Endothelial cell of umbilical vein (primary cell): ENCODE measurements at regions not wholly inside any gene's neighbourhood (a gene's known extent, or its start where the extent isn't known, plus 50 kb on each side); places are given as distances from the start of the nearest gene placed in this dataset.

Source experiments
- BruUV-seq: library from RNA; stranded (reverse); fragments of 400-500 nt; replicated peaks from 2 replicates; lab custom pipeline; 2021; lab: Mats Ljungman, UMichigan
- CTCF ChIA-PET: fragments of 300-600, 350-600 bp; sonication (Branson Sonifier 250); formaldehyde crosslinking; loops from one replicate; lab custom pipeline; 2021; ENCODE audit warnings: antibody characterized with exemption, inconsistent platforms; lab: Charles Lee
- POLR2A ChIA-PET: fragments of 300-600, 350-600 bp; sonication (Branson Sonifier 250); formaldehyde crosslinking; loops from one replicate; lab custom pipeline; 2021; ENCODE audit warnings: antibody characterized with exemption, inconsistent platforms; lab: Charles Lee
- DNase-seq: peaks from one replicate; pipeline ENCODE4 v3.0.0-alpha.2; 2011; ENCODE audit warnings: low read depth, low spot score
- FAIRE-seq: peaks from 2 replicates; lab custom pipeline; 2011; peaks lifted over from hg19 to GRCh38; lab: Jason Lieb, UNC
- H2AFZ ChIP-seq: 2 replicates; pipeline ENCODE4 v1.6.0; 2012; ENCODE audit warnings: low read depth, low read length, control low read depth, inconsistent platforms
- H3K27ac ChIP-seq: 2 replicates; pipeline ENCODE4 v1.5.1; 2011; ENCODE audit warnings: low read depth, mild to moderate bottlenecking, control low read depth, low read length, moderate library complexity; ENCODE audit not compliant: insufficient read depth
- H3K27me3 ChIP-seq, 2 experiments: 2 replicates each; pipeline versions ENCODE4 v1.6.0 to v1.6.1; 2011; ENCODE audit warnings: low read length in 2 of 2, mixed read lengths in 1 of 2; ENCODE audit not compliant: control insufficient read depth in 2 of 2, insufficient read depth in 2 of 2
- H3K36me3 ChIP-seq, 2 experiments: 2 replicates in 1 of 2; 3 replicates in 1 of 2; pipeline ENCODE4 v1.5.1; 2011; ENCODE audit warnings: low read length in 2 of 2, mild to moderate bottlenecking in 1 of 2, moderate library complexity in 1 of 2; ENCODE audit not compliant: control insufficient read depth in 2 of 2, insufficient read depth in 2 of 2; ENCODE audit errors: extremely low read depth in 1 of 2
- H3K4me1 ChIP-seq: 3 replicates; pipeline ENCODE4 v1.5.1; 2011; ENCODE audit warnings: mild to moderate bottlenecking, low read length; ENCODE audit not compliant: control insufficient read depth, insufficient read depth; ENCODE audit errors: extremely low read depth
- H3K4me2 ChIP-seq: 2 replicates; pipeline ENCODE4 v1.6.1; 2011; ENCODE audit warnings: low read length, control low read depth, mixed read lengths; ENCODE audit not compliant: insufficient read depth
- H3K4me3 ChIP-seq, 3 experiments: fragments of 200-600 bp in 1 of 3; sonication (generic), shearing (Covaris generic) in 1 of 3; replicated peaks in 1 of 3; 2 replicates each; pipeline ENCODE4 v1.5.1; 2011 to 2016; ENCODE audit warnings: control low read depth in 3 of 3, low read length in 3 of 3, mild to moderate bottlenecking in 2 of 3, inconsistent platforms in 1 of 3, low read depth in 1 of 3, moderate library complexity in 1 of 3; ENCODE audit not compliant: insufficient read depth in 1 of 3
- H3K79me2 ChIP-seq: 2 replicates; pipeline ENCODE4 v1.6.0; 2012; ENCODE audit warnings: low read length, inconsistent platforms; ENCODE audit not compliant: control insufficient read depth, insufficient read depth
- H3K9ac ChIP-seq: replicated peaks from 2 replicates; pipeline ENCODE3; 2011; ENCODE audit warnings: low read length, control low read depth; ENCODE audit not compliant: insufficient read depth; ENCODE audit errors: extremely low read depth
- H3K9me1 ChIP-seq: replicated peaks from 3 replicates; pipeline ENCODE4 v1.6.0; 2011; ENCODE audit warnings: mild to moderate bottlenecking, low read length; ENCODE audit not compliant: control insufficient read depth, insufficient read depth; ENCODE audit errors: extremely low read depth
- H3K9me3 ChIP-seq: replicated peaks from 2 replicates; pipeline ENCODE4 v1.5.1; 2012; ENCODE audit warnings: low read length, inconsistent platforms; ENCODE audit not compliant: control insufficient read depth, insufficient read depth
- H4K20me1 ChIP-seq: replicated peaks from 2 replicates; pipeline ENCODE3; 2011; ENCODE audit warnings: mild to moderate bottlenecking, low read length; ENCODE audit not compliant: control insufficient read depth, insufficient read depth; ENCODE audit errors: extremely low read depth
- EZH2 ChIP-seq: IDR thresholded peaks from 2 replicates; pipeline ENCODE4 v1.6.1; 2012; ENCODE audit warnings: borderline replicate concordance, low read depth, mild to moderate bottlenecking, moderate library complexity, low read length, inconsistent platforms; ENCODE audit not compliant: severe bottlenecking
- FOS ChIP-seq: IDR thresholded peaks from 2 replicates; pipeline ENCODE4 v1.6.1; 2011; ENCODE audit warnings: mild to moderate bottlenecking, low read length, moderate library complexity, borderline replicate concordance; ENCODE audit not compliant: insufficient read depth
- GATA2 ChIP-seq: IDR thresholded peaks from 2 replicates; pipeline ENCODE4 v1.7.0; 2011; ENCODE audit warnings: low read depth, mild to moderate bottlenecking, moderate library complexity, mixed read lengths, low read length; ENCODE audit not compliant: insufficient read length, insufficient read depth
- JUN ChIP-seq: IDR thresholded peaks from 2 replicates; pipeline ENCODE4 v1.6.1; 2011; ENCODE audit warnings: borderline replicate concordance, low read depth; ENCODE audit not compliant: insufficient read length, insufficient read depth
- MYC ChIP-seq: IDR thresholded peaks from one replicate; pipeline ENCODE4 v1.6.1; 2011; ENCODE audit warnings: mild to moderate bottlenecking, low read depth, low read length
- POLR2A ChIP-seq: IDR thresholded peaks from 2 replicates; pipeline ENCODE4 v1.6.1; 2012; ENCODE audit warnings: low read depth, mild to moderate bottlenecking, control low read depth, low read length
- POLR2AphosphoS5 ChIP-seq: IDR thresholded peaks from 2 replicates; pipeline ENCODE4 v1.6.1; 2012; ENCODE audit warnings: low read depth, mild to moderate bottlenecking, control low read depth, low read length, moderate library complexity; ENCODE audit not compliant: insufficient read depth
- dilution Hi-C: fragments of 300-500 bp; cut with MboI; formaldehyde crosslinking; loops from one replicate; pipeline ENCODE4 v1.15.0; 2019; ENCODE audit warnings: low sequenced_read_pairs; ENCODE audit not compliant: extremely low pct_ligation_motif_present
- intact Hi-C: fragments of 100-400 bp; cut with micrococcal nuclease; formaldehyde crosslinking; loops from one replicate; pipeline ENCODE4 v1.10.0; 2022
- TF ChIP-seq, protein P1 (sequence below): IDR thresholded peaks from 2 replicates; pipeline ENCODE4 v1.6.1; 2011; ENCODE audit not compliant: insufficient read depth, insufficient read length
- TF ChIP-seq, protein P2 (sequence below), 2 donors: IDR thresholded peaks; 1 replicate in 1 of 2; 2 replicates in 1 of 2; pipeline ENCODE4 v1.5.1; 2011; ENCODE audit warnings: low read length in 2 of 2, mild to moderate bottlenecking in 2 of 2, moderate library complexity in 2 of 2, control low read depth in 1 of 2, inconsistent platforms in 1 of 2, low read depth in 1 of 2; ENCODE audit not compliant: insufficient read depth in 1 of 2; ENCODE audit errors: extremely low read depth in 1 of 2

DNA sequence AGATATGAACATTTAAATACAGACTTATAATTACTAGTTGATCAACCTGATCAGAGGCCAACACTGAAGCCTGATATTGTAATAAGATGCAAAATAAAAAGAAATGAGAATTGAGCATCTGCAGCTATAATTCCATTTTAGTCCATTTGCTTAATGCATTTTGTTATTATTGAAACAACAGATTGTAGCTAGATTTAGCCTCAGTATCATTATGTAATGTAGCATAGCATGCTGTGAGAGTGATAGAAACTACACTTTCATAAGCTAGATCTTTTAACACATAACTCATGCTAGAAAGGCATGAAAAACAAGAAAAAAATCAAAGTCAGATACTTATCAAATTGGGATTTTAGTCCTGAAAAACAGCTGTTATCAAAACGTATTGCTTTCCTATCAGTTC lies 292.7 kb upstream of the ADARB2 start:
- intact Hi-C loops (no loop called here), dilution Hi-C loops (no loop called here)
- CTCF ChIA-PET: no interaction called here

More for the DNA sequence above, 292.7 kb upstream of the ADARB2 start:
- no peak overlapping the region for H3K9ac ChIP-seq
- peaks cover 2% of the 10 kb centered on the region for H3K9me3 ChIP-seq
- no peaks in the 10 kb centered on the region for H3K9me1 ChIP-seq
- TF ChIP-seq POLR2A: no peak
- TF ChIP-seq MYC: no peak
- no peak for TF ChIP-seq JUN
- TF ChIP-seq, protein P1, sequence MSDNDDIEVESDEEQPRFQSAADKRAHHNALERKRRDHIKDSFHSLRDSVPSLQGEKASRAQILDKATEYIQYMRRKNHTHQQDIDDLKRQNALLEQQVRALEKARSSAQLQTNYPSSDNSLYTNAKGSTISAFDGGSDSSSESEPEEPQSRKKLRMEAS: no peak
- no peak for TF ChIP-seq POLR2AphosphoS5
- no peak for TF ChIP-seq EZH2
- TF ChIP-seq FOS: no peak
- no peak for TF ChIP-seq GATA2
- TF ChIP-seq, protein P2, sequence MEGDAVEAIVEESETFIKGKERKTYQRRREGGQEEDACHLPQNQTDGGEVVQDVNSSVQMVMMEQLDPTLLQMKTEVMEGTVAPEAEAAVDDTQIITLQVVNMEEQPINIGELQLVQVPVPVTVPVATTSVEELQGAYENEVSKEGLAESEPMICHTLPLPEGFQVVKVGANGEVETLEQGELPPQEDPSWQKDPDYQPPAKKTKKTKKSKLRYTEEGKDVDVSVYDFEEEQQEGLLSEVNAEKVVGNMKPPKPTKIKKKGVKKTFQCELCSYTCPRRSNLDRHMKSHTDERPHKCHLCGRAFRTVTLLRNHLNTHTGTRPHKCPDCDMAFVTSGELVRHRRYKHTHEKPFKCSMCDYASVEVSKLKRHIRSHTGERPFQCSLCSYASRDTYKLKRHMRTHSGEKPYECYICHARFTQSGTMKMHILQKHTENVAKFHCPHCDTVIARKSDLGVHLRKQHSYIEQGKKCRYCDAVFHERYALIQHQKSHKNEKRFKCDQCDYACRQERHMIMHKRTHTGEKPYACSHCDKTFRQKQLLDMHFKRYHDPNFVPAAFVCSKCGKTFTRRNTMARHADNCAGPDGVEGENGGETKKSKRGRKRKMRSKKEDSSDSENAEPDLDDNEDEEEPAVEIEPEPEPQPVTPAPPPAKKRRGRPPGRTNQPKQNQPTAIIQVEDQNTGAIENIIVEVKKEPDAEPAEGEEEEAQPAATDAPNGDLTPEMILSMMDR (IDR thresholded peaks at IDR 0.05; ENCODE audit: extremely low read depth in 1 of 2, insufficient read depth in 1 of 2, low read depth in 1 of 2, low read length in 2 of 2): no peak
- H3K27me3 ChIP-seq: no peaks in the 10 kb centered on the region
- H2AFZ ChIP-seq: no peak overlapping the region
- DNase-seq: no peak
- FAIRE-seq: no peak
- no peaks in the 10 kb centered on the region for H3K79me2 ChIP-seq
- no TSS peak for BruUV-seq
- no peaks in the 10 kb centered on the region for H3K4me1 ChIP-seq
- no peaks in the 10 kb centered on the region for H4K20me1 ChIP-seq
- H3K4me2 ChIP-seq: no peak overlapping the region
- H3K36me3 ChIP-seq: no peaks in the 10 kb centered on the region
- no peak overlapping the region for H3K4me3 ChIP-seq
- POLR2A ChIA-PET: no interaction called here
- H3K27ac ChIP-seq: no peak overlapping the region
